ENCODE measurements at regions not wholly inside any gene's neighbourhood (a gene's known extent, or its start where the extent isn't known, plus 50 kb on each side); places are given as distances from the start of the nearest gene placed in this dataset.

GRCh38 chr3:165451371-165452070 lies 255.3 kb upstream of the SLITRK3 start:
- no peak for TF ChIP-seq CTCF (conservative IDR thresholded peaks at IDR 0.05)

GRCh38 chr3:165446555-165446954 lies 250.4 kb upstream of the SLITRK3 start:
- no peak for TF ChIP-seq CTCF (conservative IDR thresholded peaks at IDR 0.05)
- no peak overlapping the region for H3K27ac ChIP-seq

More at GRCh38 chr3:165451371-165452070, 255.3 kb upstream of the SLITRK3 start:
- H3K27ac ChIP-seq: no peak overlapping the region

GRCh38 chr3:165444745-165445144 lies 248.6 kb upstream of the SLITRK3 start:
- H3K27ac ChIP-seq: no peak overlapping the region
- no peak for TF ChIP-seq CTCF (conservative IDR thresholded peaks at IDR 0.05)

- no peak overlapping the region for H3K27ac ChIP-seq
- no peak for TF ChIP-seq CTCF (conservative IDR thresholded peaks at IDR 0.05)
Measured at GRCh38 chr3:165443664-165444063, 247.5 kb upstream of the SLITRK3 start.

GRCh38 chr3:165442061-165442460 lies 245.9 kb upstream of the SLITRK3 start:
- H3K27ac ChIP-seq: no peak overlapping the region
- no peak for TF ChIP-seq CTCF (conservative IDR thresholded peaks at IDR 0.05)

GRCh38 chr3:165440380-165440779 lies 244.2 kb upstream of the SLITRK3 start:
- no peak overlapping the region for H3K27ac ChIP-seq
- TF ChIP-seq CTCF (conservative IDR thresholded peaks at IDR 0.05): no peak

- no peak overlapping the region for H3K27ac ChIP-seq
- no peak for TF ChIP-seq CTCF (conservative IDR thresholded peaks at IDR 0.05)
Measured at GRCh38 chr3:165439765-165440164, 243.6 kb upstream of the SLITRK3 start.

All from VCaP (cell line).